AG10803 (cell line): ENCODE measurements at regions not wholly inside any gene's neighbourhood (a gene's known extent, or its start where the extent isn't known, plus 50 kb on each side); places are given as distances from the start of the nearest gene placed in this dataset.

Experiments
- DNase-seq: peaks from one replicate; pipeline ENCODE4 v3.0.0; 2010; ENCODE audit warnings: low read depth
- H3K4me3 ChIP-seq: 2 replicates; pipeline ENCODE4 v1.5.1; 2011; ENCODE audit warnings: mild to moderate bottlenecking, low read length, control low read depth
- TF ChIP-seq, protein P1 (sequence below): conservative IDR thresholded peaks from 2 replicates; pipeline ENCODE4 v1.5.1; 2011; ENCODE audit warnings: mild to moderate bottlenecking, low read length, control low read depth, inconsistent platforms

DNA sequence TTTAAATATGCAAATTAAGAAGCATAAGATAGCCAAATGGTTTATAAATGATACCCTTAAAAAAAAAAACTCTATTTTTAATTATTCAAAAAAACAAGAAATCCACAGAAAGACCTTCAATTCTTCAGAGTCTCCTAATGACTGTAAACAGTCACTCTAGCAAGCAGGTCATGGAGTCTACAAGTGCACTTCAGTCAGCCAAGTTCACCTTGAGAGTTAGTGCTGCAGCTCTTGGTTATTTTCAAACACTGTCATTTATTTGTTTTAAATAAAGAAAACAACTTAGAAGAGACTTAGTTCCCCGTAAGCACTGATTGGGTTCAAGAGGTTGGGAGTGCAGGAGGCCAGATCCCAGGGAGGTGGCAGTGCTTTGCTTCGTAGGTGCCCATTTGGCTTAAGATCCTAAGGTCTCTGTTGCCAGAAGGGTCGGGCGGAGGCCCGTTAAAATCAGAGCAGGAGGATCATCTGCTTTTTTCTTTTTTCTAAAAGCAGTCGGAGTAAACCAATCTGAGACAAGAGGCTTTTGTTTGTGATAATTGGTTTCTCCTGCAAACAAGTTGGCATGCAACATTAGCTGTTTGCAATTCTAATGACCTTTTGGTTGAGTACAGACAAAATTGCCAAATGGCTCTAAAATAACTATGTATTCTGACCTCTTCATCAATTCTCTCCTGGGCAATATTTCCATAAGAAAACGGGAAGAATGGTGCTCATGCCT is 86.4 kb upstream of the ELMO1 start:
- TF ChIP-seq, protein P1, sequence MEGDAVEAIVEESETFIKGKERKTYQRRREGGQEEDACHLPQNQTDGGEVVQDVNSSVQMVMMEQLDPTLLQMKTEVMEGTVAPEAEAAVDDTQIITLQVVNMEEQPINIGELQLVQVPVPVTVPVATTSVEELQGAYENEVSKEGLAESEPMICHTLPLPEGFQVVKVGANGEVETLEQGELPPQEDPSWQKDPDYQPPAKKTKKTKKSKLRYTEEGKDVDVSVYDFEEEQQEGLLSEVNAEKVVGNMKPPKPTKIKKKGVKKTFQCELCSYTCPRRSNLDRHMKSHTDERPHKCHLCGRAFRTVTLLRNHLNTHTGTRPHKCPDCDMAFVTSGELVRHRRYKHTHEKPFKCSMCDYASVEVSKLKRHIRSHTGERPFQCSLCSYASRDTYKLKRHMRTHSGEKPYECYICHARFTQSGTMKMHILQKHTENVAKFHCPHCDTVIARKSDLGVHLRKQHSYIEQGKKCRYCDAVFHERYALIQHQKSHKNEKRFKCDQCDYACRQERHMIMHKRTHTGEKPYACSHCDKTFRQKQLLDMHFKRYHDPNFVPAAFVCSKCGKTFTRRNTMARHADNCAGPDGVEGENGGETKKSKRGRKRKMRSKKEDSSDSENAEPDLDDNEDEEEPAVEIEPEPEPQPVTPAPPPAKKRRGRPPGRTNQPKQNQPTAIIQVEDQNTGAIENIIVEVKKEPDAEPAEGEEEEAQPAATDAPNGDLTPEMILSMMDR: no peak
- DNase-seq: no peak
- H3K4me3 ChIP-seq: no peak overlapping the region

DNA sequence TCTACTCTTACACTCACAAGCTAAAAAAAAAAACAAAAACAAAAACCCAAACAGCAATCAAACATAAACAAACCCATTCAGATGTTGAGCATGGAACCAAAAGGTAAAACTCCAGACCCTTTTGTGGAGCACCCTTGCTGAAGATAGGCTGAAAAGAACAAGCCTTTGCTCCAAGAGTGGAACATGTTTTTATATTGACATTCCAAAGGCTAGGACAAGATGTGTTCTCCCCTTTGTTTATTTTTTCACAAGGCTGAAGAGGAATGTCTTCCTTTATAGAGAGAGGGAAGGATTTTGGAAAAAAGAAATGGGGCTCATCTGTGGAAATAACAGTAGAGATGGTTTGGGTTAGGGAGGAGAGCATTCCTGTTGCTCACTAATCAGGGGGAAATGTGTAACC is 87.2 kb upstream of the ELMO1 start:
- H3K4me3 ChIP-seq: no peak overlapping the region
- DNase-seq: no peak
- TF ChIP-seq, protein P1: no peak

DNA sequence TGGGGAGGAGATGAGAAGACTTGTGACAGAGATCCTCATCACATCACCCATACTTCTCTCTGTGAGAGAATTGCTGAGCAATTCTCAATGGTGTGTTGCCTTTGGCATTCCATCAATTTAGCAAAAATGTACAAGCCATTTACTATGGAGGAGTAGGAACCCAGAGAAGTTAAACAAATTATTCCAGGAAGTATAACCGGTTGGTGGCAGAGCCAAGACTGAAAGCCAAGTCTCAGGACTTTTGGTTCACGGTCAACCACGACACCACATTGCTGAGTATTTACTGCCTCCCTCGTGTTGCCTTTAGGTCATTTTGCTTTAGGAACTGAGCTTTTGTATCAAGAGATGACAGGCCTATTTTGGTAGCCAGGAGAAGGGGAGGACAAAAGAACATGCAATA is 88.0 kb upstream of the ELMO1 start:
- no peak overlapping the region for H3K4me3 ChIP-seq
- no peak for DNase-seq
- TF ChIP-seq, protein P1: no peak

DNA sequence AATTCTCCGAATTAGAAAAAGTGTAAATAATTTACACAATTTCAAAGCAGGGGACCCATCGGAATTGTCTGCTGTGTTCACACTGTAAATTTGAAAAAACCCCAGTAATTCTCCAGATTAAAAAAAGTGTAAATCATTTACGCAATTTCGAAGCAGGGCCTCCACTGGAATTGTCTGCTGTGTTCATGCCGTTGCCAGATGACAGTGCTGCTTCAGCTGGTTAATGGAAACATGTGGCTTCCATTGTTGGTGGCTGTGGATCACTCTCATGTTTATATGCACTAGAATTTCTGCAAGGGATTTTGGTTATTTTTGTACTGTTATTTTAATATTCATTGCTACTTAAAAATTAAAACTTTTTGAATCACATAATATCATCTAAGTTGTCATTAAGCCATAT is 88.8 kb upstream of the ELMO1 start:
- TF ChIP-seq, protein P1: no peak

DNA sequence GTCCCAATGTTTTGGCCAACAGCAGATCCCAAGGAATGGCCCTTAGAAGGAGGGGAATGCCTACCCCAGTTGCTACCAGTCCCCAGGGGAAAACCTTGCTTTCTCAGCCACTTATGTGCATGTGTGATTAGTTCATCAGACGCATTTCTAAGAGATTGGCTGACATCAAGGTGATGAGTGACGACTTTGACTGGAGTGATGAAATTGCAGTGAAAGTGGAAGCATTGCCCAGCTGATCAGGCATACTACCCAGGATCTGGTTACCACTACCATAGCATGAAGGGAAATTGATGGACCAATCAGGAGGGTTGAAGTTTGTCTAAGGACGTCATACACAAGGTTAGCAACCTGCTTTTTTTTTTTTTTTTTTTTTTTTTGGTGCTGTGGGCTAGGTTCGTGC is 90.3 kb upstream of the ELMO1 start:
- H3K4me3 ChIP-seq: no peak overlapping the region
- TF ChIP-seq, protein P1: no peak
- DNase-seq: no peak

More for the DNA sequence above, 88.8 kb upstream of the ELMO1 start:
- no peak for DNase-seq
- H3K4me3 ChIP-seq: no peak overlapping the region

DNA sequence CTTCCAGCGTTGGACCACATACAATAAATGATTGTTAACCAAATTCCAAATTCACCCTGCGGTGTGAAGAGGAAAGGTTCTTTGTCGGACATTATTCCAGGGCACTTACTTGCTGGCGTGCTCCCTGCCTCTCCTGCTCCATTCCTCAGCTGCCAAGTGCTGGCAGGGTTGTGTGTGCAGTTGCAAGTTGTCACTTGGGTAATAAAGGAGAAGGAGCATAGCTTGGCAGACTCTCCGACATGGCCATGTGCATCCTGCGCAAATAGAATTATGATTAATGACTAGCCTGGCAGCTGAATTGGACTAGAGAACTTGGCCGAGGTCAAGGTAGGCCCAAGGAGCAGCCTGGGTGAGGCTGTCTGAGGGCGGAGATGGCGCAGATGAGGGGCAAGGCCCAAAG is 92.3 kb upstream of the ELMO1 start:
- H3K4me3 ChIP-seq: no peak overlapping the region
- no peak for DNase-seq
- TF ChIP-seq, protein P1: no peak

DNA sequence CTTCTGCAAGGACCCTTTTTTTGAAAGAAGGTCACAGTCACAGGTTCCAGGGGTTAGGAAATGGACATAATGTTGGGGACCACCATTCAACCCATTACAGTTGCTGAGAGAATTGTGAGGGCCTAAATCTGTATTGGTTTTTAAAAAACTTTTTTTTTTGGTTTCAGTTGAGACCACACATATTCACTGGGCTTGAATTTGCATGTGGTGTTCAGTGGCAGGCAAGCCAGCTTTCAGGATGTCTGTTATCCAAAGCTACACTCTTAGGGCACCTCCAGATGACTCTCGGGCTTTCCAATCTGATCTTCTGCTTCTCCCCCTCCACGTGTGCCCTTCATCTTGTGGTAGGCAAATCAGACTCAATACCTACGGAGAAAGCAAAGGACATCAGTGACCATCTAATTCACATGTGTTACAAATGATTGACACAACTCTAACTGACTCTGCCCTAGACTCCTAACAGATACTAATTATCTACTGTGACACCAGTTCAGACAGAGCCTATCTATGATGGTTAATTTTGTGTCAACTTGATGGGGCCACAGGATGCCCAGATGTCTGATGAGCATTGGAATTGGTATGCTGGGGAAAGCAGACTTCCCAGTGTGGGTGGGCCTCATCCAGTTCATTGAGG is 93.3 kb upstream of the ELMO1 start:
- H3K4me3 ChIP-seq: no peak overlapping the region
- no peak for DNase-seq
- TF ChIP-seq, protein P1: no peak
